ENCODE measurements at regions not wholly inside any gene's neighbourhood (a gene's known extent, or its start where the extent isn't known, plus 50 kb on each side); places are given as distances from the start of the nearest gene placed in this dataset.

DNA sequence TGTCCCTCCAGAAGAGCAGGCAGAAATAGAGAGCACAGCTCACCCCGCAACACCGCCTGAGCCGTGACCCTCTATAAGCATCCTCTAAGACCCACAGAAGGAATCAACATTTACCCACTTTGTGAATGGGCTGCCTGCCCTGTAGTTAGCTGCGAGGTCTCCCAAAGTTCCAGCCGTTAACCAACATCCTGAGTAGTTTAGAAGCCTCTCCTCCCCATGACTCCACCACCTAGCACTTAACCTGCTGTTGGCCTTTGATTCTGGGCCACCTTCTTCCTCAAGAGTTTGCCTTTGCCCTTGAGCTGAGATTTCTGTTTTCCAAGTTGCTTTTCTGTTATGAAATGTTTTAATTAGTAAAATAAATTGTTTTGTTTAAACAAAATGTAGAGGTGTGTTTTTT is 75.8 kb downstream of the NUDT10 start:
- ATAC-seq (no peak), DNase-seq (ENCODE audit: low read depth, low spot score) (no peak), FAIRE-seq (no peak)
- intact Hi-C loops (cut with micrococcal nuclease; ENCODE audit: unreplicated experiment), result no loop called here
- BruUV-seq (replicated peaks), result no TSS peak
- no peak overlapping the region for H3K4me3 ChIP-seq
- no peak overlapping the region for H3K27ac ChIP-seq (ENCODE audit: control insufficient read depth, insufficient read depth)
- H2AFZ ChIP-seq (ENCODE audit: control insufficient read depth, low read depth, low read length), result no peak overlapping the region
- ChIA-PET POLR2A (no interaction called here), CTCF (no interaction called here), SMC1A (ENCODE audit: uncharacterized antibody, unreplicated experiment) (no interaction called here), RAD21 (ENCODE audit: unreplicated experiment) (no interaction called here)
- in situ Hi-C loops (cut with MboI), result no loop called here
- H3K27me3 ChIP-seq (replicated peaks in 1 of 2; ENCODE audit: control insufficient read depth in 2 of 2, insufficient read depth in 2 of 2, low read length in 1 of 2), result no peaks in the 10 kb centered on the region
- no peaks in the 10 kb centered on the region; the same call in 2 of the 3 replicates for H3K9me3 ChIP-seq (replicated peaks; ENCODE audit: control insufficient read depth, insufficient read depth, low read length)
- H3K9ac ChIP-seq (ENCODE audit: control insufficient read depth, insufficient read depth, low read length), result no peak overlapping the region
- TF ChIP-seq, protein P1, sequence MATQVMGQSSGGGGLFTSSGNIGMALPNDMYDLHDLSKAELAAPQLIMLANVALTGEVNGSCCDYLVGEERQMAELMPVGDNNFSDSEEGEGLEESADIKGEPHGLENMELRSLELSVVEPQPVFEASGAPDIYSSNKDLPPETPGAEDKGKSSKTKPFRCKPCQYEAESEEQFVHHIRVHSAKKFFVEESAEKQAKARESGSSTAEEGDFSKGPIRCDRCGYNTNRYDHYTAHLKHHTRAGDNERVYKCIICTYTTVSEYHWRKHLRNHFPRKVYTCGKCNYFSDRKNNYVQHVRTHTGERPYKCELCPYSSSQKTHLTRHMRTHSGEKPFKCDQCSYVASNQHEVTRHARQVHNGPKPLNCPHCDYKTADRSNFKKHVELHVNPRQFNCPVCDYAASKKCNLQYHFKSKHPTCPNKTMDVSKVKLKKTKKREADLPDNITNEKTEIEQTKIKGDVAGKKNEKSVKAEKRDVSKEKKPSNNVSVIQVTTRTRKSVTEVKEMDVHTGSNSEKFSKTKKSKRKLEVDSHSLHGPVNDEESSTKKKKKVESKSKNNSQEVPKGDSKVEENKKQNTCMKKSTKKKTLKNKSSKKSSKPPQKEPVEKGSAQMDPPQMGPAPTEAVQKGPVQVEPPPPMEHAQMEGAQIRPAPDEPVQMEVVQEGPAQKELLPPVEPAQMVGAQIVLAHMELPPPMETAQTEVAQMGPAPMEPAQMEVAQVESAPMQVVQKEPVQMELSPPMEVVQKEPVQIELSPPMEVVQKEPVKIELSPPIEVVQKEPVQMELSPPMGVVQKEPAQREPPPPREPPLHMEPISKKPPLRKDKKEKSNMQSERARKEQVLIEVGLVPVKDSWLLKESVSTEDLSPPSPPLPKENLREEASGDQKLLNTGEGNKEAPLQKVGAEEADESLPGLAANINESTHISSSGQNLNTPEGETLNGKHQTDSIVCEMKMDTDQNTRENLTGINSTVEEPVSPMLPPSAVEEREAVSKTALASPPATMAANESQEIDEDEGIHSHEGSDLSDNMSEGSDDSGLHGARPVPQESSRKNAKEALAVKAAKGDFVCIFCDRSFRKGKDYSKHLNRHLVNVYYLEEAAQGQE (IDR thresholded peaks at IDR 0.05; ENCODE audit: low read depth, low read length), result no peak
- TF ChIP-seq SRF (IDR thresholded peaks at IDR 0.05; ENCODE audit: low read depth in 2 of 2, low read length in 2 of 2) (no peak), NR2F1 (conservative IDR thresholded peaks at IDR 0.05) (no peak), NBN (IDR thresholded peaks at IDR 0.05) (no peak), TAF1 (IDR thresholded peaks at IDR 0.05; ENCODE audit: borderline replicate concordance, low read depth, low read length) (no peak), EGR1 (IDR thresholded peaks at IDR 0.05; ENCODE audit: borderline replicate concordance in 1 of 2, low read depth in 2 of 2, low read length in 2 of 2) (no peak), ZSCAN29 (IDR thresholded peaks at IDR 0.05) (no peak), BCL11A (IDR thresholded peaks at IDR 0.05; ENCODE audit: low read depth, low read length) (no peak), ATF7 (IDR thresholded peaks at IDR 0.05; ENCODE audit: low read depth) (no peak)
- TF ChIP-seq, protein P2, sequence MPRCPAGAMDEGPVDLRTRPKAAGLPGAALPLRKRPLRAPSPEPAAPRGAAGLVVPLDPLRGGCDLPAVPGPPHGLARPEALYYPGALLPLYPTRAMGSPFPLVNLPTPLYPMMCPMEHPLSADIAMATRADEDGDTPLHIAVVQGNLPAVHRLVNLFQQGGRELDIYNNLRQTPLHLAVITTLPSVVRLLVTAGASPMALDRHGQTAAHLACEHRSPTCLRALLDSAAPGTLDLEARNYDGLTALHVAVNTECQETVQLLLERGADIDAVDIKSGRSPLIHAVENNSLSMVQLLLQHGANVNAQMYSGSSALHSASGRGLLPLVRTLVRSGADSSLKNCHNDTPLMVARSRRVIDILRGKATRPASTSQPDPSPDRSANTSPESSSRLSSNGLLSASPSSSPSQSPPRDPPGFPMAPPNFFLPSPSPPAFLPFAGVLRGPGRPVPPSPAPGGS (IDR thresholded peaks at IDR 0.05; ENCODE audit: borderline replicate concordance, insufficient read depth, low read depth, low read length, poor library complexity, severe bottlenecking), result no peak
- TF ChIP-seq, protein P3, sequence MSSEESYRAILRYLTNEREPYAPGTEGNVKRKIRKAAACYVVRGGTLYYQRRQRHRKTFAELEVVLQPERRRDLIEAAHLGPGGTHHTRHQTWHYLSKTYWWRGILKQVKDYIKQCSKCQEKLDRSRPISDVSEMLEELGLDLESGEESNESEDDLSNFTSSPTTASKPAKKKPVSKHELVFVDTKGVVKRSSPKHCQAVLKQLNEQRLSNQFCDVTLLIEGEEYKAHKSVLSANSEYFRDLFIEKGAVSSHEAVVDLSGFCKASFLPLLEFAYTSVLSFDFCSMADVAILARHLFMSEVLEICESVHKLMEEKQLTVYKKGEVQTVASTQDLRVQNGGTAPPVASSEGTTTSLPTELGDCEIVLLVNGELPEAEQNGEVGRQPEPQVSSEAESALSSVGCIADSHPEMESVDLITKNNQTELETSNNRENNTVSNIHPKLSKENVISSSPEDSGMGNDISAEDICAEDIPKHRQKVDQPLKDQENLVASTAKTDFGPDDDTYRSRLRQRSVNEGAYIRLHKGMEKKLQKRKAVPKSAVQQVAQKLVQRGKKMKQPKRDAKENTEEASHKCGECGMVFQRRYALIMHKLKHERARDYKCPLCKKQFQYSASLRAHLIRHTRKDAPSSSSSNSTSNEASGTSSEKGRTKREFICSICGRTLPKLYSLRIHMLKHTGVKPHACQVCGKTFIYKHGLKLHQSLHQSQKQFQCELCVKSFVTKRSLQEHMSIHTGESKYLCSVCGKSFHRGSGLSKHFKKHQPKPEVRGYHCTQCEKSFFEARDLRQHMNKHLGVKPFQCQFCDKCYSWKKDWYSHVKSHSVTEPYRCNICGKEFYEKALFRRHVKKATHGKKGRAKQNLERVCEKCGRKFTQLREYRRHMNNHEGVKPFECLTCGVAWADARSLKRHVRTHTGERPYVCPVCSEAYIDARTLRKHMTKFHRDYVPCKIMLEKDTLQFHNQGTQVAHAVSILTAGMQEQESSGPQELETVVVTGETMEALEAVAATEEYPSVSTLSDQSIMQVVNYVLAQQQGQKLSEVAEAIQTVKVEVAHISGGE (CRISPR knock-in tag; IDR thresholded peaks at IDR 0.05), result no peak
- WGBS (ENCODE audit: insufficient coverage, insufficient replicate concordance, low lambda C conversion rate, missing lambda C conversion rate), result 57% methylated on average over 5 of the region's 5 CpGs
- no peaks in the 10 kb centered on the region for H3K4me1 ChIP-seq (ENCODE audit: control insufficient read depth, insufficient read depth, low read length)
- no peaks in the 10 kb centered on the region for H3K36me3 ChIP-seq (ENCODE audit: control insufficient read depth in 2 of 2, insufficient read depth in 2 of 2, low read length in 1 of 2)
- H3K4me2 ChIP-seq (ENCODE audit: control insufficient read depth, insufficient read depth), result no peak overlapping the region
- no peaks in the 10 kb centered on the region for H4K20me1 ChIP-seq (ENCODE audit: control insufficient read depth, insufficient read depth)
- H3K79me2 ChIP-seq (ENCODE audit: control insufficient read depth, insufficient read depth, low read length), result no peaks in the 10 kb centered on the region
